Gastrocnemius medialis (tissue), 4 donors: ENCODE measurements at regions not wholly inside any gene's neighbourhood (a gene's known extent, or its start where the extent isn't known, plus 50 kb on each side); places are given as distances from the start of the nearest gene placed in this dataset.

ENCODE experiments used
- ATAC-seq, 2 donors: fragments of 150-250 bp; one replicate each; pipeline ENCODE4 v1.9.1; 2016
- DNase-seq, 2 donors: peaks; one replicate each; pipeline ENCODE4 v3.0.0-alpha.2; 2019
- H3K27ac ChIP-seq, 4 donors: fragments of 200-600 bp; sonication (generic); 1 replicate in 1 of 4; 2 replicates in 3 of 4; pipeline ENCODE4 v1.5.1; 2016 to 2018; ENCODE audit warnings: mild to moderate bottlenecking in 2 of 4, moderate library complexity in 1 of 4
- H3K27me3 ChIP-seq, 3 donors: fragments of 200-600 bp; sonication (generic) in 2 of 3; 1 replicate in 1 of 3; 2 replicates in 2 of 3; pipeline versions ENCODE4 v1.5.1 to v1.6.0; 2016 to 2019; ENCODE audit warnings: mild to moderate bottlenecking in 1 of 3, moderate library complexity in 1 of 3
- H3K36me3 ChIP-seq, 2 donors: fragments of 200-600 bp; sonication (generic) in 1 of 2; one replicate each; pipeline ENCODE4 v1.5.1; 2017 to 2018
- H3K4me1 ChIP-seq, 2 donors: fragments of 200-600 bp; sonication (generic) in 1 of 2; one replicate each; pipeline ENCODE4 v1.5.1; 2016 to 2017; ENCODE audit warnings: mild to moderate bottlenecking in 2 of 2
- H3K4me3 ChIP-seq, 4 donors: fragments of 200-600 bp; sonication (generic) in 3 of 4; 1 replicate in 1 of 4; 2 replicates in 3 of 4; pipeline ENCODE4 v1.5.1; 2016 to 2019; ENCODE audit warnings: mild to moderate bottlenecking in 2 of 4
- H3K9me3 ChIP-seq, 3 donors: fragments of 200-600 bp; sonication (generic) in 2 of 3; 1 replicate in 1 of 3; 2 replicates in 2 of 3; pipeline ENCODE4 v1.5.1; 2016 to 2019
- POLR2A ChIP-seq, 2 donors: fragments of 450-650 bp; IDR thresholded peaks; one replicate each; pipeline ENCODE4 v1.6.1; 2017; ENCODE audit warnings: antibody characterized with exemption in 2 of 2, mild to moderate bottlenecking in 2 of 2, moderate library complexity in 2 of 2
- in situ Hi-C, 4 donors: fragments of 200-750 bp; cut with MboI; loops; one replicate each; pipeline versions ENCODE4 v1.15.0 to v1.8.0; 2017; ENCODE audit warnings: low sequenced_read_pairs in 4 of 4
- intact Hi-C: fragments of 100-400 bp; cut with DNase I; formaldehyde crosslinking; loops from one replicate; pipeline ENCODE4 v1.15.1; 2023; ENCODE audit warnings: low total_unique reads
- TF ChIP-seq, protein P1 (sequence below), 5 experiments: fragments of 450-650 bp in 3 of 5; fragments of 200-600 bp in 2 of 5; sonication (generic) in 2 of 5; IDR thresholded peaks in 4 of 5; conservative IDR thresholded peaks in 1 of 5; 1 replicate in 4 of 5; 2 replicates in 1 of 5; pipeline ENCODE4 v1.5.1; 2016 to 2019; ENCODE audit warnings: antibody characterized with exemption in 5 of 5, mild to moderate bottlenecking in 3 of 5, moderate library complexity in 3 of 5

- no peaks in the 10 kb centered on the region for H3K27me3 ChIP-seq
- intact Hi-C loops (no loop called here), in situ Hi-C loops (loop anchor here in 1 of 4 donors (25.0 kb wide), 1 partner anchor 755 kb away; no protein-coding TSS in a partner anchor)
- no peak overlapping the region for H3K27ac ChIP-seq
- H3K9me3 ChIP-seq, result no peaks in the 10 kb centered on the region
- TF ChIP-seq POLR2A (IDR thresholded peaks at IDR 0.05), result no peak
- ATAC-seq (no peak), DNase-seq (no peak)
- H3K36me3 ChIP-seq, result no peaks in the 10 kb centered on the region
- peaks cover 2 to 8% of the 10 kb centered on the region in 2 donors for H3K4me1 ChIP-seq
- H3K4me3 ChIP-seq, result no peak overlapping the region
Measured at GRCh38 chr10:30732671-30733070, 103.1 kb upstream of the LYZL2 start.

- Histone ChIP-seq H3K27me3 (no peaks in the 10 kb centered on the region), H3K9me3 (no peaks in the 10 kb centered on the region), H3K4me1 (peaks cover under 1 to 5% of the 10 kb centered on the region in 2 donors), H3K27ac (no peak overlapping the region), H3K4me3 (no peak overlapping the region), H3K36me3 (no peaks in the 10 kb centered on the region)
- intact Hi-C loops, result no loop called here
- TF ChIP-seq, protein P1, sequence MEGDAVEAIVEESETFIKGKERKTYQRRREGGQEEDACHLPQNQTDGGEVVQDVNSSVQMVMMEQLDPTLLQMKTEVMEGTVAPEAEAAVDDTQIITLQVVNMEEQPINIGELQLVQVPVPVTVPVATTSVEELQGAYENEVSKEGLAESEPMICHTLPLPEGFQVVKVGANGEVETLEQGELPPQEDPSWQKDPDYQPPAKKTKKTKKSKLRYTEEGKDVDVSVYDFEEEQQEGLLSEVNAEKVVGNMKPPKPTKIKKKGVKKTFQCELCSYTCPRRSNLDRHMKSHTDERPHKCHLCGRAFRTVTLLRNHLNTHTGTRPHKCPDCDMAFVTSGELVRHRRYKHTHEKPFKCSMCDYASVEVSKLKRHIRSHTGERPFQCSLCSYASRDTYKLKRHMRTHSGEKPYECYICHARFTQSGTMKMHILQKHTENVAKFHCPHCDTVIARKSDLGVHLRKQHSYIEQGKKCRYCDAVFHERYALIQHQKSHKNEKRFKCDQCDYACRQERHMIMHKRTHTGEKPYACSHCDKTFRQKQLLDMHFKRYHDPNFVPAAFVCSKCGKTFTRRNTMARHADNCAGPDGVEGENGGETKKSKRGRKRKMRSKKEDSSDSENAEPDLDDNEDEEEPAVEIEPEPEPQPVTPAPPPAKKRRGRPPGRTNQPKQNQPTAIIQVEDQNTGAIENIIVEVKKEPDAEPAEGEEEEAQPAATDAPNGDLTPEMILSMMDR (IDR thresholded peaks at IDR 0.05 in 4 of 5, conservative IDR thresholded peaks at IDR 0.05 in 1 of 5), result no peak
- no peak for TF ChIP-seq POLR2A (IDR thresholded peaks at IDR 0.05)
- no peak for DNase-seq
- ATAC-seq, result no peak
- in situ Hi-C loops, result loop anchor here in 1 of 4 donors (25.0 kb wide), 1 partner anchor 755 kb away; no protein-coding TSS in a partner anchor
Measured at GRCh38 chr10:30731963-30732362, 102.4 kb upstream of the LYZL2 start.

DNA sequence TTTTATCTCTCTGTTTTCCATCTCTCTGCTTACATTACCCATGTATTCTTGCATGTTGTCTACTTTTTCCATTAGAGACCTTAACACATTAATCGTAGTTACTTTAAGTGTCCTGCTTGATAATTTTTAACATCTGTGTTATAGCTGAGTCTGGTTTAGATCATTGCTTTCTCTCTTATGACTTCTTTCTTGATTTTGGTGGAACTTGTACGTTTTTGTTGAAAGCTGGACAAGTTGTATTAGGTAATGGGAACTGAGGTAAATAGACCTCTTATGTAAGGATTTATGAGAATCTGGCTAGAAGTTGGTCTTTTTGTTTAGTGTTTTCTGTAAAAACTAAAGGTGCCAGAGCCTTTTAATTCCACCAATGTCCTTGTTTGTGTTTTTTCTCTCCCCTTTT is 100.8 kb upstream of the LYZL2 start:
- DNase-seq (no peak), ATAC-seq (no peak)
- intact Hi-C loops (no loop called here), in situ Hi-C loops (loop anchor here in 1 of 4 donors (25.0 kb wide), 1 partner anchor 757 kb away; no protein-coding TSS in a partner anchor)
- Histone ChIP-seq H3K9me3 (no peaks in the 10 kb centered on the region), H3K27ac (no peak overlapping the region), H3K4me3 (no peak overlapping the region), H3K27me3 (no peaks in the 10 kb centered on the region), H3K4me1 (no peaks in the 10 kb centered on the region), H3K36me3 (no peaks in the 10 kb centered on the region)
- TF ChIP-seq, protein P1 (IDR thresholded peaks at IDR 0.05 in 4 of 5, conservative IDR thresholded peaks at IDR 0.05 in 1 of 5), result no peak
- no peak for TF ChIP-seq POLR2A (IDR thresholded peaks at IDR 0.05)

DNA sequence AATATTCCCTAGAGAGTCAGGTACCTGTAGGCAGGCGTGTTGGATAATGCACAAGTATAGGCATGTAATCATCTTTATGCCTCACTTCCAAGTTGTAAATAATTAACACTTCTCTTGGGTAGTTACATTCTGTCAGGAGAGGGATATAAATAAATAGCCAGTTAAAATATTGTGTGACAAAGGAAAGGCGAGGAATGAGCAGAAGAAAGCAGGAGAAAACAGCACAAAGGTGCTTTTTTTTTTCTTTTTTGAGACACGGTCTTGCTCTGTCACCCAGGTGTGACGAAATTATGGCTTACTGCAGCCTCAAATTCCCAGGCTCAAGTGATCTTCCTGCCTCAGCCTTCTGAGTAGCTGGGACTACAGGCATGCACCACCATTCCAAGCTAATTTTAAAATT is 99.2 kb upstream of the LYZL2 start:
- intact Hi-C loops (loop anchor here (5.0 kb wide), 1 partner anchor 764 kb away; no protein-coding TSS in a partner anchor), in situ Hi-C loops (loop anchor here in 2 of 4 donors (5.0 to 25.0 kb wide), 2 partner anchors 759 to 1084 kb away; no protein-coding TSS in a partner anchor)
- no peaks in the 10 kb centered on the region for H3K36me3 ChIP-seq
- no peaks in the 10 kb centered on the region for H3K27me3 ChIP-seq
- no peak overlapping the region for H3K4me3 ChIP-seq
- no peaks in the 10 kb centered on the region for H3K4me1 ChIP-seq
- DNase-seq, result no peak
- no peak for ATAC-seq
- TF ChIP-seq, protein P1 (IDR thresholded peaks at IDR 0.05 in 4 of 5, conservative IDR thresholded peaks at IDR 0.05 in 1 of 5), result no peak
- TF ChIP-seq POLR2A (IDR thresholded peaks at IDR 0.05), result no peak
- no peaks in the 10 kb centered on the region for H3K9me3 ChIP-seq
- H3K27ac ChIP-seq, result no peak overlapping the region

DNA sequence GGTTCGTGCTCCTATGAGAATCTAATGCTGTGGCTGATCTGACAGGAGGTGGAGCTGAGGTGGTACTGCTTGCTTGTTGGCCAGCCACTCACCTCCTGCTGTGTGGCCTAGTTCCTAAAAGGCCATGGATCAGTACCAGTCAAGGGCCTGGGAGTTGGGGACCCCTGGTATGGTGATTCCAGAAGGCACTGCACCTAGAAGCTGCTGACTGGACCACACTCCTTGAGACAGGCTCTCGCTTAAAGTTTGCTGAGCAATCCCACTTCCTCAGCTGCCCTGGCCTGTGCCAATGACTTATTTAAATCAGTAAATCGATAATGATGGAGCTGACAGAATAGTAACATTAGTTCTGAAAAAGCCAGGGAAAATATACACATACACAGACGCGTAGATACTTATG is 98.6 kb upstream of the LYZL2 start:
- H3K27me3 ChIP-seq, result no peaks in the 10 kb centered on the region
- TF ChIP-seq, protein P1 (IDR thresholded peaks at IDR 0.05 in 4 of 5, conservative IDR thresholded peaks at IDR 0.05 in 1 of 5), result no peak
- TF ChIP-seq POLR2A (IDR thresholded peaks at IDR 0.05), result no peak
- H3K4me3 ChIP-seq, result no peak overlapping the region
- intact Hi-C loops, result loop anchor here (5.0 kb wide), 1 partner anchor 764 kb away; no protein-coding TSS in a partner anchor
- no peak overlapping the region for H3K27ac ChIP-seq
- no peaks in the 10 kb centered on the region for H3K4me1 ChIP-seq
- H3K36me3 ChIP-seq, result no peaks in the 10 kb centered on the region
- in situ Hi-C loops, result loop anchor here in 2 of 4 donors (5.0 to 25.0 kb wide), 2 partner anchors 759 to 1084 kb away; no protein-coding TSS in a partner anchor
- ATAC-seq (no peak), DNase-seq (no peak)
- no peaks in the 10 kb centered on the region for H3K9me3 ChIP-seq
